DLD1 (cell line): ENCODE measurements at regions not wholly inside any gene's neighbourhood (a gene's known extent, or its start where the extent isn't known, plus 50 kb on each side); places are given as distances from the start of the nearest gene placed in this dataset.

Experiments
- in situ Hi-C: cut with HindIII; loops from 2 replicates; pipeline ENCODE4 v1.10.0; 2017; ENCODE audit warnings: low sequenced_read_pairs

- in situ Hi-C loops: no loop called here
These were observed 105.2 kb upstream of the TAF1B start for GRCh38 chr2:9738062-9738461.

- in situ Hi-C loops: no loop called here
These were observed 104.5 kb upstream of the TAF1B start for GRCh38 chr2:9738535-9739496.

- in situ Hi-C loops: no loop called here
These were observed 103.7 kb upstream of the TAF1B start for GRCh38 chr2:9739531-9739964.

- in situ Hi-C loops: no loop called here
These were observed 102.7 kb upstream of the TAF1B start for GRCh38 chr2:9740382-9741073.

- in situ Hi-C loops: no loop called here
These were observed 102.2 kb upstream of the TAF1B start for GRCh38 chr2:9741110-9741509.

DNA sequence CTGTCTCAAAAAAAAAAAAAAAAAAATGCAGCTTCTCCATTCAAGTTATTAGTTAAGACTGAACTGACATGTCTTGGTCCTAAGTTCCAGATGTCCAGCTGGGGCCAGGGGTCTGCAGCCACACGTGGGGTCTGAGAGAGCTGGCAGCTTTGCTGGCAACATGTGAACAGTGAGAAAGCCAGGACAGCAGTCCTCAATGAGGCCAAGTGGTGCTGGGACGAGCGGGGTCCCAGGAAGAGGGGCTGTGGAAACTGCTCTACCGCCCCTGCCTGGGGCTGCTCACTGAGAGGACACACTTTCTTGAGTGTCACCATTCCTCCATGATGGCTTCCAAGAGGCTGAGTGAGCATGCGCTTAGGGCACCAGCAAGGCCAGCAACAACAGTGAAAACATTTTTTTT, 100.7 kb upstream of the TAF1B start:
- in situ Hi-C loops: no loop called here

DNA sequence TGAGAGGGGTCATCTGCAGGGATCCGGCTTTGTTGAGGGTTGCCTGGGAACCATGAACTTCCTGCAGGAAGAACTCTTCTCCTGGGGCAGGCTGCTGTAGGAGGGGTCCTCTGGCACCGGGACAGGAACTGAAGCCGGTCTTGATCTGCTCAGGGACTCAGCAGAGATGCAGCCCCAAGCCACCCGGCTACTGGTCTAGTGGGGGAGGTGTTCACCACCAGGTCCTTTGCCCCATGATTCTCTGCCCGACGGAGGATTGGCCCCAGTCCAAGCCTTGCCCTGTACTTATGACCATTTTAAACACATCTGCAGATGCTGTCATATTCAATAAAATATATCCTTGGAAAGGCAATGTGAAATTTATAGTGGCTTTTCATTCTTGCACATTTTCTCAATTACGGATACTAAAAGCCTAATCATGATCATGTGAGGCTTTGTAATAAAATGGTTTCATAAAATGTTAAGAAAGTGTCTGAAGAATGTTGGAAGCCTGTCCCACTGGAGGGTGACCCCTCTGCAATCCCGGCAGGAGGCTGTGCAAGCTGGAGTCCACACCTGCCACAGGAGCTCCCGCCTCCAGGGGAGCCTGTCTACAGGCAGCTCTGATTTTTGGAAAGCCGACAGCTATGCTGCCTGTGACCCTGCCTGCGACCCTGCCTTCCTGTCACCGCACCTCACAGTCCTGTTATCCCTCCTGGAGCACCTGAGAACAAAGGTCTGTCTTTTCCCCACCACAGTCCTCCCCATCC, 98.8 kb upstream of the TAF1B start:
- in situ Hi-C loops: no loop called here

- in situ Hi-C loops: no loop called here
These were observed 97.9 kb upstream of the TAF1B start for GRCh38 chr2:9745153-9745899.

DNA sequence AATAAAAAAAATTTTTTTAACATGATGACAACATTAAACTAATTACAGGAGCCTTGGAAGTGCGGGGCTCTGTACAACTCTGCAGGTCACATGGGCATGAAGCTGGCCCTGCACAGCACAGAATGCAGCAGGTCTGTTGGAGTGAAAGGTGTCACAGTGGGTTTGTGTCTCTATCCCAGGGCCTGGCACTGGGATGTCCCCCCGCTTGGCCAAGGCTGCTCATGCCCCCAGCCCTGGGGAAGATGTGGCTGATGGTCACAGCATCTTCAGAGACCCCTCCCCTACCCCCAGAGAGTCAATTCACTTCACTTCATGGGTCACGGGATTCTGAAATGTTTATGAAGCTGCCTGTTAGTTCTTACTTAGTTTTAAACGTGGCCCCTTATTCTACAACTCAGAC, 95.9 kb upstream of the TAF1B start:
- in situ Hi-C loops: no loop called here

DNA sequence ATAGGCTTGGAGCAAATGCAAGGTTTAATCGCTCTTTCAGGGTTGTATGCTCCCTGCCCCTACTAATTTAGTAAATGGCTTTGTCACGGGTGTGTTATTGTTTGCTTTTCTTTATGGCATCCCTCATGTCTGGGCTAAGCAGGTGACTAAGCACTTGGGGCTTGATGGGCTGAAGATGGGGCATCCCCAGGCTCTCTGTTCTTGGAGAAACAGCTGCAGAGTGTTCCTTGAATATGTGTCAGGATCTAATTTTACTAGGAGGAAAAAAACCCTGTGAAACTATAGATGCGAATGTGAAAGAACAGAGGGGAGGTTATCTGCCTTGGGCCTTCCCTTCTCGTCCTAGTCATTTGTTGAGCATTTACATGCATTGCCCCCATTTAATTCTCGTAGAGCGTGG, 94.7 kb upstream of the TAF1B start:
- in situ Hi-C loops: no loop called here

- in situ Hi-C loops: no loop called here
These were observed 93.6 kb upstream of the TAF1B start for GRCh38 chr2:9749546-9750223.

- in situ Hi-C loops: no loop called here
These were observed 92.8 kb upstream of the TAF1B start for GRCh38 chr2:9750224-9751215.

GRCh38 chr2:9751831-9752230, 91.4 kb upstream of the TAF1B start:
- in situ Hi-C loops: no loop called here

GRCh38 chr2:9752441-9753275, 90.6 kb upstream of the TAF1B start:
- in situ Hi-C loops: no loop called here

DNA sequence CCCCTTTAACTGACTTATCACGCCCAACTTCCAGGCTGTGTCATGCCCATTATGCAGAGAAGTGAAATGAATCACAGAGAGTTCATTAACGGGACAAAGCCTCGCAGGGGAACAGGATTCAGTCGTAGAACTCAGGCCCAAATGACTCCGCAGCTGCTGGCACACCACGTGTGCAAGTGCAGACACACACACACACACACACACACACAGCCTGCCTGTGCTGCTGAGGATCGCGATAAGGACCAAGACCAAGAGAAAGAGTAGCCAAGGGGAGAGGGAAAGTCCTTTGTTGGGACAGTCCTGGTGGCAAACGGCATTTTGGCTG, 90.0 kb upstream of the TAF1B start:
- in situ Hi-C loops: no loop called here

GRCh38 chr2:9753665-9754531, 89.4 kb upstream of the TAF1B start:
- in situ Hi-C loops: no loop called here

DNA sequence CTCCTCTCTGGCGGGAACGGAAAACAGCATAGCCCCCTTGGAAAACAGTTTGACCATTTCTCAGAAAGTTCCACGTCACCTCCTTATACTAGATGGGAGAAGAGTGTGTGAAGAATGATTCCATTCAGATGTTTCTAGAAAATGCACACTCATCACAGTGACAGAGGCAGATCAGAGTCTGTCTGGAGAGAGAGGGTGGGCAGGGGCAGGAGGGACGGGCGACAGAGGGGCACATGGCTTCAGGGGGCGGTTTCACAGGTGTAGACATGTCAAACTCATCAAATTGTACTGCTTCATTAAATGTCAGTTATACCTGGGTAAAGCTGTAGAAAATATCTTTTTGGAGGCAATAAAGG, 88.8 kb upstream of the TAF1B start:
- in situ Hi-C loops: no loop called here
